ENCODE measurements at regions not wholly inside any gene's neighbourhood (a gene's known extent, or its start where the extent isn't known, plus 50 kb on each side); places are given as distances from the start of the nearest gene placed in this dataset.

- TF ChIP-seq NFIX (CRISPR knock-in tag; IDR thresholded peaks at IDR 0.05; ENCODE audit: low read depth) (no peak), ZNF589 (CRISPR knock-in tag; IDR thresholded peaks at IDR 0.05; ENCODE audit: low read depth) (no peak), RBFOX2 (IDR thresholded peaks at IDR 0.05; ENCODE audit: low read depth, low read length) (no peak), NCOA4 (IDR thresholded peaks at IDR 0.05; ENCODE audit: partially characterized antibody) (no peak), POLR2H (tag; IDR thresholded peaks at IDR 0.05; ENCODE audit: low read depth) (no peak), ZNF175 (CRISPR knock-in tag; IDR thresholded peaks at IDR 0.05; ENCODE audit: low read depth) (no peak), OTX1 (CRISPR knock-in tag; IDR thresholded peaks at IDR 0.05) (no peak), ZNF717 (CRISPR knock-in tag; IDR thresholded peaks at IDR 0.05) (no peak), ZNF253 (CRISPR knock-in tag; conservative IDR thresholded peaks at IDR 0.05) (no peak), ZNF75A (CRISPR knock-in tag; IDR thresholded peaks at IDR 0.05) (no peak), RFX1 (IDR thresholded peaks at IDR 0.05) (no peak), TEAD2 (tag; IDR thresholded peaks at IDR 0.05) (no peak), SIN3A (IDR thresholded peaks at IDR 0.05; ENCODE audit: borderline replicate concordance in 2 of 2, control insufficient read depth in 1 of 2, low read depth in 2 of 2, low read length in 2 of 2) (no peak), IRF2 (CRISPR knock-in tag; IDR thresholded peaks at IDR 0.05) (no peak), MEIS2 (IDR thresholded peaks at IDR 0.05; ENCODE audit: partially characterized antibody) (peak; percentile 82), ZNF561 (CRISPR knock-in tag; conservative IDR thresholded peaks at IDR 0.05) (no peak), MECOM (CRISPR knock-in tag; IDR thresholded peaks at IDR 0.05) (no peak), NFRKB (IDR thresholded peaks at IDR 0.05; ENCODE audit: low read depth) (no peak), SMARCA5 (IDR thresholded peaks at IDR 0.05) (peak; percentile 14; the same call in 1 of the 2 replicates), ELF2 (CRISPR knock-in tag; IDR thresholded peaks at IDR 0.05) (no peak), MAFK (IDR thresholded peaks at IDR 0.05; ENCODE audit: low read length) (no peak)
- TF ChIP-seq, protein P1, sequence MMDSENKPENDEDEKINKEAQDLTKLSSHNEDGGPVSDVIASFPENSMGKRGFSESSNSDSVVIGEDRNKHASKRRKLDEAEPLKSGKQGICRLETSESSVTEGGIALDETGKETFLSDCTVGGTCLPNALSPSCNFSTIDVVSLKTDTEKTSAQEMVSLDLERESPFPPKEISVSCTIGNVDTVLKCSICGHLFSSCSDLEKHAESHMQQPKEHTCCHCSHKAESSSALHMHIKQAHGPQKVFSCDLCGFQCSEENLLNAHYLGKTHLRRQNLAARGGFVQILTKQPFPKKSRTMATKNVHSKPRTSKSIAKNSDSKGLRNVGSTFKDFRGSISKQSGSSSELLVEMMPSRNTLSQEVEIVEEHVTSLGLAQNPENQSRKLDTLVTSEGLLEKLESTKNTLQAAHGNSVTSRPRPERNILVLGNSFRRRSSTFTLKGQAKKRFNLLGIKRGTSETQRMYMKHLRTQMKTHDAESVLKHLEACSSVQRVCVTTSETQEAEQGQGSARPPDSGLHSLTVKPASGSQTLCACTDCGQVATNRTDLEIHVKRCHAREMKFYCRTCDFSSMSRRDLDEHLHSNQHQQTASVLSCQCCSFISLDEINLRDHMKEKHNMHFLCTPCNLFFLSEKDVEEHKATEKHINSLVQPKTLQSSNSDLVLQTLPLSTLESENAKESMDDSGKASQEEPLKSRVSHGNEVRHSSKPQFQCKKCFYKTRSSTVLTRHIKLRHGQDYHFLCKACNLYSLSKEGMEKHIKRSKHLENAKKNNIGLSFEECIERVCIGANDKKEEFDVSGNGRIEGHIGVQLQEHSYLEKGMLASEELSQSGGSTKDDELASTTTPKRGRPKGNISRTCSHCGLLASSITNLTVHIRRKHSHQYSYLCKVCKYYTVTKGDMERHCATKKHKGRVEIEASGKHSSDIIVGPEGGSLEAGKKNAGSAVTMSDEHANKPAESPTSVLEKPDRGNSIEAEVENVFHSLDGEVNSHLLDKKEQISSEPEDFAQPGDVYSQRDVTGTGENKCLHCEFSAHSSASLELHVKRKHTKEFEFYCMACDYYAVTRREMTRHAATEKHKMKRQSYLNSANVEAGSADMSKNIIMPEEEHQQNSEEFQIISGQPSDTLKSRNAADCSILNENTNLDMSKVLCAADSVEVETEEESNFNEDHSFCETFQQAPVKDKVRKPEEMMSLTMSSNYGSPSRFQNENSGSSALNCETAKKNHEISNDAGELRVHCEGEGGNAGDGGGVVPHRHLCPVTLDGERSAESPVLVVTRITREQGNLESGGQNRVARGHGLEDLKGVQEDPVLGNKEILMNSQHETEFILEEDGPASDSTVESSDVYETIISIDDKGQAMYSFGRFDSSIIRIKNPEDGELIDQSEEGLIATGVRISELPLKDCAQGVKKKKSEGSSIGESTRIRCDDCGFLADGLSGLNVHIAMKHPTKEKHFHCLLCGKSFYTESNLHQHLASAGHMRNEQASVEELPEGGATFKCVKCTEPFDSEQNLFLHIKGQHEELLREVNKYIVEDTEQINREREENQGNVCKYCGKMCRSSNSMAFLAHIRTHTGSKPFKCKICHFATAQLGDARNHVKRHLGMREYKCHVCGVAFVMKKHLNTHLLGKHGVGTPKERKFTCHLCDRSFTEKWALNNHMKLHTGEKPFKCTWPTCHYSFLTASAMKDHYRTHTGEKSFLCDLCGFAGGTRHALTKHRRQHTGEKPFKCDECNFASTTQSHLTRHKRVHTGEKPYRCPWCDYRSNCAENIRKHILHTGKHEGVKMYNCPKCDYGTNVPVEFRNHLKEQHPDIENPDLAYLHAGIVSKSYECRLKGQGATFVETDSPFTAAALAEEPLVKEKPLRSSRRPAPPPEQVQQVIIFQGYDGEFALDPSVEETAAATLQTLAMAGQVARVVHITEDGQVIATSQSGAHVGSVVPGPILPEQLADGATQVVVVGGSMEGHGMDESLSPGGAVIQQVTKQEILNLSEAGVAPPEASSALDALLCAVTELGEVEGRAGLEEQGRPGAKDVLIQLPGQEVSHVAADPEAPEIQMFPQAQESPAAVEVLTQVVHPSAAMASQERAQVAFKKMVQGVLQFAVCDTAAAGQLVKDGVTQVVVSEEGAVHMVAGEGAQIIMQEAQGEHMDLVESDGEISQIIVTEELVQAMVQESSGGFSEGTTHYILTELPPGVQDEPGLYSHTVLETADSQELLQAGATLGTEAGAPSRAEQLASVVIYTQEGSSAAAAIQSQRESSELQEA (IDR thresholded peaks at IDR 0.05; ENCODE audit: low read depth): no peak
- TF ChIP-seq, protein P2, sequence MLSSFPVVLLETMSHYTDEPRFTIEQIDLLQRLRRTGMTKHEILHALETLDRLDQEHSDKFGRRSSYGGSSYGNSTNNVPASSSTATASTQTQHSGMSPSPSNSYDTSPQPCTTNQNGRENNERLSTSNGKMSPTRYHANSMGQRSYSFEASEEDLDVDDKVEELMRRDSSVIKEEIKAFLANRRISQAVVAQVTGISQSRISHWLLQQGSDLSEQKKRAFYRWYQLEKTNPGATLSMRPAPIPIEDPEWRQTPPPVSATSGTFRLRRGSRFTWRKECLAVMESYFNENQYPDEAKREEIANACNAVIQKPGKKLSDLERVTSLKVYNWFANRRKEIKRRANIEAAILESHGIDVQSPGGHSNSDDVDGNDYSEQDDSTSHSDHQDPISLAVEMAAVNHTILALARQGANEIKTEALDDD (IDR thresholded peaks at IDR 0.05): no peak
Observed at GRCh38 chr18:8982416-8983183, 119.9 kb upstream of the NDUFV2 start (continued).

Measured in K562 (cell line).